ENCODE measurements at regions not wholly inside any gene's neighbourhood (a gene's known extent, or its start where the extent isn't known, plus 50 kb on each side); places are given as distances from the start of the nearest gene placed in this dataset.

DNA sequence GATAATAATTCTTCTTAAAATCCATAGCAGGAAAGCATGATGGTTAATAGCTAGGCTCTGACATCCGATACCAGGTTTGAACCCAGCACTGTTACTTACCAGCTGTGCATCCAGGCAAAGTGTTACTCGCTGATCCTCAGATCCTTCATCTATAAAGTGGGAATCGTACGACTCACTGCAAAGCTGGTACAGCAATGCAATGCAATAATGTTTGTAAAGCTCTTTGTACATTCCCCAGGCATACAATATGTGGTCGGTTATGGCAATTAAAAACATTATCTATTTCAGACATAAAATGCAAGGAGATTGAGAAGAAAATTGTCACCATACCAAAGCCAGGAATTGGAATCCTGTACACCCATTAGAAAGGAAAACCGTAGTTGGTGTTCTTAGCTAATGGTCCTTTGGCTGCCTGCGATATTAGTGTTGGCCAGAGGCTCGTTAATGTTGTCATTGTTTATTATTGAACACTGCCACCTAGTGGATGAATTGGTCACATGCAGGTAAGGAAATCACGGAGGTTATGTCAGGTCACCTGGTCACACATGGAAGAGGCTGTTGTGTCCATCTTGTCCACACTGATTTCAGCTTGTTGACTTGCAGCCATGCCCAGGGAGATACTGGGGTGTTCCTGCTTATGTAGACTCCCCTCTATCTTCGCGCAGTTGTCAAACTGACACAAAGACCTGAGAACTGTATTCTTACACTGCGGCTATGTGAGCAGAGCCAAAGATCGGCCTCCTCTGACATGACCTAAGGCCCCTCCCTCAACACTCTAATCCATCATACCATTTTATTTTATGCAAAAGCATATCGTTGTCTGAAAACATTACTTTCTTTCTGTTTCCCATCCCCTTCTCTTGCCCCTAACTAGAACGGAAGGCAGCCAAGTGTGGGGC, 87.5 kb upstream of the PPP2R2B start:
- intact Hi-C loops (cut with DNase I), result loop anchor here (10.0 kb wide), 1 partner anchor 431 kb away; no protein-coding TSS in a partner anchor
- Histone ChIP-seq H3K27ac (no peak overlapping the region), H3K4me1 (no peaks in the 10 kb centered on the region), H3K27me3 (ENCODE audit: low read depth) (no peaks in the 10 kb centered on the region), H3K9me3 (no peaks in the 10 kb centered on the region), H3K4me3 (no peak overlapping the region), H3K36me3 (no peaks in the 10 kb centered on the region)
- TF ChIP-seq, protein P1, sequence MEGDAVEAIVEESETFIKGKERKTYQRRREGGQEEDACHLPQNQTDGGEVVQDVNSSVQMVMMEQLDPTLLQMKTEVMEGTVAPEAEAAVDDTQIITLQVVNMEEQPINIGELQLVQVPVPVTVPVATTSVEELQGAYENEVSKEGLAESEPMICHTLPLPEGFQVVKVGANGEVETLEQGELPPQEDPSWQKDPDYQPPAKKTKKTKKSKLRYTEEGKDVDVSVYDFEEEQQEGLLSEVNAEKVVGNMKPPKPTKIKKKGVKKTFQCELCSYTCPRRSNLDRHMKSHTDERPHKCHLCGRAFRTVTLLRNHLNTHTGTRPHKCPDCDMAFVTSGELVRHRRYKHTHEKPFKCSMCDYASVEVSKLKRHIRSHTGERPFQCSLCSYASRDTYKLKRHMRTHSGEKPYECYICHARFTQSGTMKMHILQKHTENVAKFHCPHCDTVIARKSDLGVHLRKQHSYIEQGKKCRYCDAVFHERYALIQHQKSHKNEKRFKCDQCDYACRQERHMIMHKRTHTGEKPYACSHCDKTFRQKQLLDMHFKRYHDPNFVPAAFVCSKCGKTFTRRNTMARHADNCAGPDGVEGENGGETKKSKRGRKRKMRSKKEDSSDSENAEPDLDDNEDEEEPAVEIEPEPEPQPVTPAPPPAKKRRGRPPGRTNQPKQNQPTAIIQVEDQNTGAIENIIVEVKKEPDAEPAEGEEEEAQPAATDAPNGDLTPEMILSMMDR (IDR thresholded peaks at IDR 0.05), result peak; percentile 89
- ATAC-seq, result peak; percentile 90 to 92
- no peak for DNase-seq

DNA sequence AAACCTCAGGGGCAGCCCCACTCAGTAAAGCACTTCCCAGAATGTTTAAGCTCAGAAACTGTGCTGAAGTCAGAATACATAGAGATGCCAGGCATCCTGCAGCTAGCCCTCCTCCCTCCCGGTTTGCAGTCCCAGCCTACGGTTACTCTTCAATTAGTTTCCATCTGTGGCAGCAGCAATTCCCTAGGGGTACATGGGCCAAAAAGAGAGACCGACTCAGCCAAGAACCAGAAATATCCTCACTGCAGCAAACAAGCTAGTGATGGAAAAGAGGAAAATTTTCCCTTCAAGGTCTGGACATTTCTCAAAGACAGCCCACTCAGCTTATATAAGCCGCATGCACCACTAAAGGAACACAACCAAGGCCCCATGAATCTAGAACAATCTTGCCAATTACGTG, 89.1 kb upstream of the PPP2R2B start:
- Histone ChIP-seq H3K4me1 (no peaks in the 10 kb centered on the region), H3K36me3 (no peaks in the 10 kb centered on the region), H3K9me3 (no peaks in the 10 kb centered on the region), H3K27ac (no peak overlapping the region), H3K27me3 (ENCODE audit: low read depth) (no peaks in the 10 kb centered on the region), H3K4me3 (no peak overlapping the region)
- intact Hi-C loops (cut with DNase I), result loop anchor here (10.0 kb wide), 1 partner anchor 433 kb away; no protein-coding TSS in a partner anchor
- TF ChIP-seq, protein P1 (IDR thresholded peaks at IDR 0.05), result no peak
- ATAC-seq (no peak), DNase-seq (no peak)

DNA sequence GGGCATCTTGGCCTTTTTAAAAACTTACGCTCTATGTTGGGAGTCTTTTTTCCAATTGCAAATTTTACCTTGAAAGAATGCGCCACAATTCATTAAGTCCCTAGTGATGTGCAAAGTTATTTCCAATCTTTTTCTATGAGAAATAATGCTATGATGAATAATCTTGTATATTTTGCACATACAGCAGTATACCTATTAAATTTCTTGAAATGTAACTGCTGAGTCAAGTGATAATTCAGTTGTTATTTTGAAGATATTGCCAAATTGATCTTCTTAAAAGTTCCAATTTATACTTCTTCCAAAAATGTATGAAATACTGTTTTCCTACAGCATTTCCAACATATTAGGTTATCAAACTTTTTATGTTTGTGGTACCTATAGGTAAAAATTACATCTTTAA, 92.8 kb upstream of the PPP2R2B start:
- H3K4me1 ChIP-seq, result no peaks in the 10 kb centered on the region
- no peaks in the 10 kb centered on the region for H3K9me3 ChIP-seq
- ATAC-seq, result no peak
- H3K36me3 ChIP-seq, result no peaks in the 10 kb centered on the region
- TF ChIP-seq, protein P1 (IDR thresholded peaks at IDR 0.05), result no peak
- H3K4me3 ChIP-seq, result no peak overlapping the region
- H3K27ac ChIP-seq, result no peak overlapping the region
- no peak for DNase-seq
- H3K27me3 ChIP-seq (ENCODE audit: low read depth), result no peaks in the 10 kb centered on the region
- intact Hi-C loops (cut with DNase I), result no loop called here

DNA sequence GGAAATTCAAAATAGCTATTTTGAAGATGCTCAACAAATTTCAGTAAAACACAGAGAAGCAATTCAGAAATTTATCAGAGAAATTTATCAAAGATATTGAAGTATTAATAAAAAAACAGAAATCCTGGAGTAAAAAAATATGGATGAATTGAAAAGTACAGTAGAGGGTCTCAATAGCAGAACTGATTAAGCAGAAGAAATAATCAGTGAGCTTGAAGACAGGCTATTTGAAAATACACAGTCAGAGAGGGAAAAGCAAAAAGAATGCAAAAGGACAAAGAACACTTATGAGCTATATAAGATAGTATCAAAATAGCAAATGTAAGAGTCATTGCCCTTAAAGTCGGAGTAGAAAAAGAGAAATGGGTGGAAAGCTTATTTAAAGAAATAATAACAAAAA, 107.9 kb upstream of the PPP2R2B start:
- TF ChIP-seq, protein P1 (IDR thresholded peaks at IDR 0.05), result no peak
- ATAC-seq (no peak), DNase-seq (no peak)
- intact Hi-C loops (cut with DNase I), result no loop called here
- Histone ChIP-seq H3K9me3 (peaks cover 9% of the 10 kb centered on the region), H3K27ac (no peak overlapping the region), H3K36me3 (no peaks in the 10 kb centered on the region), H3K27me3 (ENCODE audit: low read depth) (no peaks in the 10 kb centered on the region), H3K4me3 (no peak overlapping the region), H3K4me1 (no peaks in the 10 kb centered on the region)

DNA sequence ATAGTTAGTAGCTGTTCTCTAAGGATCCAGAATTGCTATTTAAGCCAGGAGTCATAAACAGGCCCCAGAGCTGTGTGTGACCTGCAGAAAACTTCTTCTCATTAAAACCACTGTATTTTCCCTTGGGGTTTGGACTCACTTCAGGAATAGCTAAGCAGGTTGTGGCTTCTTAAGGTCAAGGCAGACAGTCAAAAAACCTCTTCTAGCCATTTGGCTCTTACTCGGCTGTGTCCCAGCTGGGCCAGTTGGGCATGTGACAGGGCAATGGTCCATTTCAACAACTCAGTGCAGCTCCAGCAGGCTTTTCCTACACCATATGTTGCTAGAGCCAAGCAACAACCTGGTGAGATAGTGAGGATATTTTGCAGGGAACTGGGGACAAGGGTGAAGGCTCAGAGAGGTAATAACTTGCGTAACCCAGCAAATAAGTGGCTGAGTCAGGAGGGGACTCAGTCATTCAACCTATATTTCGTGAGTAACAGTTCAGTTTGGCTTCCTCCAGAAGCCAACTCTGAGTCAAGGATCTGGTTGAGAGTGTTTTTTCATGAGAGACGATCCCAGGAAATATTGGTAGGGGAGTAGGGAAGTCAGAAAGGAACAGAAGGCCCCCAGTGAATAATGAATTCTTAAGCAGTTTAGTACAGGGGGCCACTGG, 115.4 kb upstream of the PPP2R2B start:
- intact Hi-C loops (cut with DNase I), result no loop called here
- no peaks in the 10 kb centered on the region for H3K9me3 ChIP-seq
- no peak for ATAC-seq

More for the DNA sequence above, 115.4 kb upstream of the PPP2R2B start:
- no peak overlapping the region for H3K4me3 ChIP-seq
- no peaks in the 10 kb centered on the region for H3K4me1 ChIP-seq
- DNase-seq, result no peak
- TF ChIP-seq, protein P1 (IDR thresholded peaks at IDR 0.05), result no peak
- H3K27me3 ChIP-seq (ENCODE audit: low read depth), result no peaks in the 10 kb centered on the region
- no peaks in the 10 kb centered on the region for H3K36me3 ChIP-seq
- H3K27ac ChIP-seq, result no peak overlapping the region

Data from lower lobe of right lung (tissue), 2 donors.